ENCODE measurements at regions not wholly inside any gene's neighbourhood (a gene's known extent, or its start where the extent isn't known, plus 50 kb on each side); places are given as distances from the start of the nearest gene placed in this dataset.

DNA sequence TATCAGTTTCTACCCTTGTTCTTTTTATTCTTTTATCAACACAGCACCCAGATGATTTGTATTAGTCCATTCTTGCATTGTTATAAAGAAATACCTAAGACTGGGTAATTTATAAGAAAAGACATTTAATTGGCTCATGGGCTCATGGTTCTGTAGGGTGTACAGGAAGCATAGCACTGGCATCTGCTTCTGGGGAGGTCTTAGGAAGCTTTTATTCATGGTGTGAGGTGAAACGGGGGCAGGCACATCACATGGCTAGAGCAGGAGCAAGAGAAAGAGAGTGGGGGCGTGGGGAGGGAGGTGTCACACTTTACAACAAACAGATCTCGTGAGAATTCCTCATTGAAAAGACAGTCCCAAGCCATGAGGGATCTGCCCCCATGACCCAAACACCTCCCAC lies 285.3 kb downstream of the SMARCA1 start:
- no peak for DNase-seq (ENCODE audit: low read depth)
- TF ChIP-seq, protein P1, sequence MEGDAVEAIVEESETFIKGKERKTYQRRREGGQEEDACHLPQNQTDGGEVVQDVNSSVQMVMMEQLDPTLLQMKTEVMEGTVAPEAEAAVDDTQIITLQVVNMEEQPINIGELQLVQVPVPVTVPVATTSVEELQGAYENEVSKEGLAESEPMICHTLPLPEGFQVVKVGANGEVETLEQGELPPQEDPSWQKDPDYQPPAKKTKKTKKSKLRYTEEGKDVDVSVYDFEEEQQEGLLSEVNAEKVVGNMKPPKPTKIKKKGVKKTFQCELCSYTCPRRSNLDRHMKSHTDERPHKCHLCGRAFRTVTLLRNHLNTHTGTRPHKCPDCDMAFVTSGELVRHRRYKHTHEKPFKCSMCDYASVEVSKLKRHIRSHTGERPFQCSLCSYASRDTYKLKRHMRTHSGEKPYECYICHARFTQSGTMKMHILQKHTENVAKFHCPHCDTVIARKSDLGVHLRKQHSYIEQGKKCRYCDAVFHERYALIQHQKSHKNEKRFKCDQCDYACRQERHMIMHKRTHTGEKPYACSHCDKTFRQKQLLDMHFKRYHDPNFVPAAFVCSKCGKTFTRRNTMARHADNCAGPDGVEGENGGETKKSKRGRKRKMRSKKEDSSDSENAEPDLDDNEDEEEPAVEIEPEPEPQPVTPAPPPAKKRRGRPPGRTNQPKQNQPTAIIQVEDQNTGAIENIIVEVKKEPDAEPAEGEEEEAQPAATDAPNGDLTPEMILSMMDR (conservative IDR thresholded peaks at IDR 0.05; ENCODE audit: low read depth, low read length) = no peak

DNA sequence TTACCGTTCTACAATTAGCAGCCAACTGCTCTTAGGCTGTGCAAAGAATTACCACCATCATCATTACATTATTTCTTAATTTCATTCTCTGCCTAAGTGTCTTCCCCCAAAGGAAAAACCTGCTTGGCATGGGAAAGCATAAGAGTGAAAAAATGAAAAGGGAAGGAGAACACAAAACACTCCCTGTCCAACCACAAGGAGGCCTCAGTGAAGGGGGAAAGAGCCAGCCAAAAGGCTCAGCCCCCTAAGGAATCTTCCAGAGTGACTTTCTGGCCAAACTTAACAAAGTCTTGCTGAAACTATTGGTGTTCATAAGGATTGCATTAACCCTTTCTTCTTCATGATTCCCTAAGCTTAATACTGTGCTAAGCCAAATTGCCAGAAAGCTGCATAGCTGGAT lies 287.4 kb downstream of the SMARCA1 start:
- no peak overlapping the region for H3K4me3 ChIP-seq (ENCODE audit: low read depth, low read length)
- TF ChIP-seq, protein P1 (conservative IDR thresholded peaks at IDR 0.05; ENCODE audit: low read depth, low read length) = peak; percentile 40
- DNase-seq (ENCODE audit: low read depth) = no peak

More for the DNA sequence above, 285.3 kb downstream of the SMARCA1 start:
- no peak overlapping the region for H3K4me3 ChIP-seq (ENCODE audit: low read depth, low read length)

DNA sequence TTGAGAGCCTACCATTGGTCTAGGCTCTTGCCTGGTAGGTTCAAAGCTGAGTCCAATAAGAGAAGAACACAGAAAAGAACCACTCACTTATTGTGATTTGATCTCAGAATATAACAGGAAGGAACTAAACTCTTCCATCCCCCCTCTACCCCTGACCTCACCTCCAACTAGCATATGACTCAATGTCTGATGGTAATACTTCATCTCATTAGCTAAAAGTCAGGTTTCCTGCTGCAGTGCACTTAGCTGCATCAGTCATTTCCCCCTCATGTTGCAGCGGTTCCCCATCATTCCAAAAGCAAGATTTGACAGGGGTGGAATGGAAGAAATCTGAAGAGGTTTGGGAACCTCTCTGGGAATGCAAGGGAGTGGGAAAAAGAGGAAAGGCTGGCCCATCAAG lies 289.5 kb downstream of the SMARCA1 start:
- TF ChIP-seq, protein P1 (conservative IDR thresholded peaks at IDR 0.05; ENCODE audit: low read depth, low read length) = no peak
- no peak for DNase-seq (ENCODE audit: low read depth)
- peak overlapping the region; percentile 30 for H3K4me3 ChIP-seq (ENCODE audit: low read depth, low read length)

DNA sequence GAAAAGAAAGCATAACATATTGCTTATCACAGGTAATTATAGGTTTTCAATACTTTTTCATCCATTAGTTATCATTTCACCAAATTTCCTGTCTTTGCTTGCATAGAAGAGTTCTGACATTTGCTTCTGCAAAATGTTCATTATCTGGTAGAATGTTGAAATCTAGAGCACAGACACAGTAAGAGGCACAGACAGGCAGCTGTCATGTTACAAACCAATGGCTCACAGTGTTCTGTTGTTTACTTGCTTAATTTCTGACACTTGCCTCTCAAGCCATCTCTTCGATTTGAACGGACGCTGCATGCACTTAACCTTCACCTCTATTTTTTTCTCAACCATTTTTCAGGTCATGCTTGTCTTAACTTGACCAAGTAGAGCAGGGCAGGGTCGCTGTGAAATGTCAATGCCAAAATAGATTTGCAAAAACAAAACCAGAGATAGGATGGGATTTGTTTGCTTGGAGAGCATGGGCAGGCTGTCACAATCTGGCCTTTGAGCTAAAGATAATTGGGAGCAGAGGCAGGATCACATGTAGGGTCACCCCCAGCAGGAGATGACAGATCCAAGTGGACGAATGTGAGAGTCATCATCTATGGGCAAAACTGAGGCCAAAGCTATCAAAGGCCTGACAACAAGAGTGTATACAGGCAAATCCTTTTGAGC lies 292.3 kb downstream of the SMARCA1 start:
- DNase-seq (ENCODE audit: low read depth) = no peak
- H3K4me3 ChIP-seq (ENCODE audit: low read depth, low read length) = no peak overlapping the region
- TF ChIP-seq, protein P1 (conservative IDR thresholded peaks at IDR 0.05; ENCODE audit: low read depth, low read length) = no peak

DNA sequence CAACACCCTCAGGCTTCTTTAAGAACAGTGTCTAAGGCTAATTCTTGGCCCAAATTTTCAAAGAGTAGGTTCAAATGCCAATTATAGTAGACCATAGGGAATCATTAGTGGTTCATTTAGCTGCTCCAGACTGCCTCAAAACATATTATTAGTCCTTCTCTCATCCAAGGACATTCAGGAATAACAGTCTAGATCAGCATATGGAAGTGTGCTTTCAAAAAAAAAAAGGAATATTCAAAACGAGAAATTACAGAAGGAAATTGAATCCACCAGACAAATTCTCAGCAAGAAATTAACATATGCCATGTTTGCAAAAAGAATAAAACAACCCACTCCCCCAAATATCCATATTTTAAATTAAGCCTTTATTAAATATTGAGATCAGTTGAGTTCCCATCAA lies 293.1 kb downstream of the SMARCA1 start:
- no peak for DNase-seq (ENCODE audit: low read depth)
- no peak overlapping the region for H3K4me3 ChIP-seq (ENCODE audit: low read depth, low read length)
- TF ChIP-seq, protein P1 (conservative IDR thresholded peaks at IDR 0.05; ENCODE audit: low read depth, low read length) = no peak

DNA sequence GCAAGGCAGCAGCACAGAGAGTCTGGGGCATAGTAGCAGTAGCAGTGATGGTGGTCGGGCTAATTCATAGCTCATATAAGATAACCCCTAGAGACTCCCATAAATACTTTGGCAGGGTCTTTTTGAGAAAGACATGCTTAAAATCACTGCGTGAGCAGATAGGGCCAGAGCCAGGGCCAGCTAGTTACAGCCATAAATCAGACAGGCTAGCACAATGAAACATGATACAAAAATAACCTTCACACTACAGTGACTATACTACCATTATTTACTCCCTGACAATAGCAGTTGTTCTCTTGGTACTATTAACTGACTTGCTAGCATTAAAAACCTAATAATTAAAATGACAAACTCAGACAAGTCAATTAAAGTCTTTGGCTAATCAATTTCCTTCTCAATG lies 295.9 kb downstream of the SMARCA1 start:
- DNase-seq (ENCODE audit: low read depth) = no peak
- TF ChIP-seq, protein P1 (conservative IDR thresholded peaks at IDR 0.05; ENCODE audit: low read depth, low read length) = no peak
- H3K4me3 ChIP-seq (ENCODE audit: low read depth, low read length) = no peak overlapping the region

DNA sequence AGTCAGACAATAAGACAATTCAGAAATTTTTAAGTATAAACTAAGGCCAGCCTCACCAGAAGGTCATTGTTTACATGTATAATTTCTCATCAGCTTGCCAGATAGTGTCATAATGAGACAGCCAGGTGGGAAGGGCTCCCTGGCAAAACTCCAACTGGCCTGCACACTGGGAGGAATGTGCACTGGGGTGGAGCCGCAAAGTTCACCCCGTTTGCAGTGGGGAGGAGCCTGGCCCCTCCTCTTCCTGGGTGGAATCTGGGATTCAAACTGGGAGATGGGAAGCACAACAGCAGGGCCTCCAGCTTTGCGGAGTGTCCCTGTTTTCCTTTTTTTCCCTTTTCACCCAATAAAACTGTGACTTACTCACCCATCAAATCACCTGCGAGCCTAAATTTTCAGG lies 329.9 kb downstream of the SMARCA1 start:
- H3K4me3 ChIP-seq (ENCODE audit: low read depth, low read length) = no peak overlapping the region
- TF ChIP-seq, protein P1 (conservative IDR thresholded peaks at IDR 0.05; ENCODE audit: low read depth, low read length) = no peak
- DNase-seq (ENCODE audit: low read depth) = no peak

All from epithelial cell of proximal tubule (primary cell).